HFFc6 (cell line): ENCODE measurements at regions not wholly inside any gene's neighbourhood (a gene's known extent, or its start where the extent isn't known, plus 50 kb on each side); places are given as distances from the start of the nearest gene placed in this dataset.

Source experiments
- DNase-seq: peaks from one replicate; pipeline ENCODE4 v3.0.0-alpha.2; 2018
- H3K27ac Mint-ChIP-seq: 2 replicates; pipeline ENCODE4 v1.8.0; 2020; ENCODE audit warnings: mild to moderate bottlenecking, mixed read lengths
- H3K27me3 Mint-ChIP-seq: 2 replicates; pipeline ENCODE4 v1.8.0; 2021; ENCODE audit warnings: mild to moderate bottlenecking, moderate library complexity, mixed read lengths; ENCODE audit not compliant: insufficient read depth
- H3K36me3 Mint-ChIP-seq: 2 replicates; pipeline ENCODE4 v1.8.0; 2021; ENCODE audit warnings: low read depth, mixed read lengths
- H3K4me1 Mint-ChIP-seq: 2 replicates; pipeline ENCODE4 v1.8.0; 2020; ENCODE audit warnings: low read depth, mixed read lengths
- H3K4me3 Mint-ChIP-seq: 2 replicates; pipeline ENCODE4 v1.8.0; 2020; ENCODE audit warnings: mild to moderate bottlenecking, moderate library complexity, mixed read lengths
- H3K9me3 Mint-ChIP-seq: 2 replicates; pipeline ENCODE4 v1.8.0; 2020; ENCODE audit warnings: mild to moderate bottlenecking, mixed read lengths
- TF ChIP-seq, protein P1 (sequence below): fragments of 200-600 bp; sonication (generic); IDR thresholded peaks from 2 replicates; pipeline ENCODE4 v1.5.0; 2021; ENCODE audit warnings: antibody characterized with exemption, mild to moderate bottlenecking

DNA sequence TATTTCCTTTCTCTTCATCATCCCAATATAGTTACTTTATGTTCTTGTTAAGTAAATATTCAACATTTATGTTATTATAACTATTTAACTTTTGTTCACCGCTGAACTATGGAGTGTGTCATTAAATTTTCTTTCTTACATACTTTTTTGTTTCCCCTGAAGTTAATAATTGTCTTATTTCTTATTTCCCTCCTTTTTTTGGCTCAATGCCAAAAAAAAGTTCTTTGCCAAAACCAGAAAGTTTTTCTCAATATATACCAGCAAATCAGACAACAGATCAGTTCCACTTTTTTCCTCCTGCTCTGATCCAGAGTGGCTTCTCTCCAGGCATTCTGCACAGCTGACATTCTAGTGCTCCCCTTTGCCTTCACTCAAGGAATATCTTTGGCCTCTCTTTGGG is 187.0 kb upstream of the PPARGC1A start:
- no peaks in the 10 kb centered on the region for H3K36me3 Mint-ChIP-seq
- no peaks in the 10 kb centered on the region for H3K4me1 Mint-ChIP-seq
- no peak overlapping the region for H3K27ac Mint-ChIP-seq
- H3K4me3 Mint-ChIP-seq, result no peak overlapping the region
- peaks cover 5% of the 10 kb centered on the region for H3K27me3 Mint-ChIP-seq
- H3K9me3 Mint-ChIP-seq, result no peaks in the 10 kb centered on the region; the same call in 1 of the 2 replicates
- no peak for DNase-seq
- TF ChIP-seq, protein P1, sequence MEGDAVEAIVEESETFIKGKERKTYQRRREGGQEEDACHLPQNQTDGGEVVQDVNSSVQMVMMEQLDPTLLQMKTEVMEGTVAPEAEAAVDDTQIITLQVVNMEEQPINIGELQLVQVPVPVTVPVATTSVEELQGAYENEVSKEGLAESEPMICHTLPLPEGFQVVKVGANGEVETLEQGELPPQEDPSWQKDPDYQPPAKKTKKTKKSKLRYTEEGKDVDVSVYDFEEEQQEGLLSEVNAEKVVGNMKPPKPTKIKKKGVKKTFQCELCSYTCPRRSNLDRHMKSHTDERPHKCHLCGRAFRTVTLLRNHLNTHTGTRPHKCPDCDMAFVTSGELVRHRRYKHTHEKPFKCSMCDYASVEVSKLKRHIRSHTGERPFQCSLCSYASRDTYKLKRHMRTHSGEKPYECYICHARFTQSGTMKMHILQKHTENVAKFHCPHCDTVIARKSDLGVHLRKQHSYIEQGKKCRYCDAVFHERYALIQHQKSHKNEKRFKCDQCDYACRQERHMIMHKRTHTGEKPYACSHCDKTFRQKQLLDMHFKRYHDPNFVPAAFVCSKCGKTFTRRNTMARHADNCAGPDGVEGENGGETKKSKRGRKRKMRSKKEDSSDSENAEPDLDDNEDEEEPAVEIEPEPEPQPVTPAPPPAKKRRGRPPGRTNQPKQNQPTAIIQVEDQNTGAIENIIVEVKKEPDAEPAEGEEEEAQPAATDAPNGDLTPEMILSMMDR, result no peak

DNA sequence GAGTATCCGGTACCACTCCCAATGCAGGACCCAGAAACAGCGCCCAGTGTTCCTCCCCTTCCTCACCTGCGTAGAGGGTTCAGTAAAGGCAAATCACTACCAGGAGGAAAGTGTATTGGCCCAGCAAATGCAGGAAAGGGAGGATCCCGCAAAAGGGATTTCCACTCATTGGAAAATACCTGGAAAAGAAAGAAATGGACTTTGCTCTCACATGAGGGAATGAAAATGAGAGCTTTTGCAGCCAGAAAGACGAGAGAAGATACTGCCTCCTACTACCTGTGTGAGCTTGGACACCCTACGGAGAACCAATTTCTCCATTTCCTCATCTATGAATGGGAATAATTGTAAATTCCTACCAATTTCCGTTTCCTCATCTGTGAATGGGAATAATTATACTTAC is 184.1 kb upstream of the PPARGC1A start:
- Mint-ChIP-seq H3K27ac (no peak overlapping the region), H3K4me3 (no peak overlapping the region), H3K36me3 (no peaks in the 10 kb centered on the region), H3K9me3 (no peaks in the 10 kb centered on the region; the same call in 1 of the 2 replicates), H3K4me1 (peaks cover 22% of the 10 kb centered on the region), H3K27me3 (peaks cover 5% of the 10 kb centered on the region)
- TF ChIP-seq, protein P1, result no peak
- DNase-seq, result no peak

DNA sequence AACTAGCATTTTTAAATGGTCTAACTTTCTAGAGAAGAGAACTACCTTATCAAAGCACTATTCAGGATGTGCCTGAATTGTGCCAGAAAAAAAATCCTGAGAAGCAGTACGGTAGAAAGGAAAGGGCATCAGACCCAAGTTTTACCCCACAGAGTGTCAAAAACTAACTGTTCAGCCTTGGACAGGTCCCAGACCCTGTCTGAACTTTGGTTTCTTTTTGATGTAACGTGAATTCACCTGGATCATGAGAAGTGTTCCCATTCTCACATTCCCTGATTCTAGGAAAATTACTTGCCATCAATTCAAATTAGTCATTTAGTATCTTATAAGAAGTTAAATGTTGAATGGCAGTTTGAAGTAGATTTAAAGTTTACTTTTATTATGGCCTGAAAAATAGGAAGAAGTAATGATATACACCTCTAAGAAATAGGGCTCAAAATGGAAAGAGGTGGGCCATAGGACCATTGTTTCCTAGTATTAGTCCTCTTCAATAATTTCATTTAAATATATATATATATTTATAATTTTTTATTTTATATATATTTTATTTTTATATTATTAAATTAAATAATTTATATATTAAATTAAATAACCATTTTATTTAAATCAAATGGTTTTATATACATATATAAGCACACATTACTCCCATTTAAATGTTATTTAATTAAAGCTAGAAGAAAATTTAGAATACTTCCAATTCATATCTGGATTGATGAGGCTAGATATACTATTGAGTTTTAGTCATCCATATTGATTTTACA is 181.9 kb upstream of the PPARGC1A start:
- TF ChIP-seq, protein P1, result no peak
- Mint-ChIP-seq H3K4me1 (peaks cover 42% of the 10 kb centered on the region), H3K36me3 (no peaks in the 10 kb centered on the region), H3K4me3 (no peak overlapping the region), H3K9me3 (no peaks in the 10 kb centered on the region; the same call in 1 of the 2 replicates), H3K27ac (no peak overlapping the region), H3K27me3 (peaks cover 5% of the 10 kb centered on the region)
- no peak for DNase-seq

DNA sequence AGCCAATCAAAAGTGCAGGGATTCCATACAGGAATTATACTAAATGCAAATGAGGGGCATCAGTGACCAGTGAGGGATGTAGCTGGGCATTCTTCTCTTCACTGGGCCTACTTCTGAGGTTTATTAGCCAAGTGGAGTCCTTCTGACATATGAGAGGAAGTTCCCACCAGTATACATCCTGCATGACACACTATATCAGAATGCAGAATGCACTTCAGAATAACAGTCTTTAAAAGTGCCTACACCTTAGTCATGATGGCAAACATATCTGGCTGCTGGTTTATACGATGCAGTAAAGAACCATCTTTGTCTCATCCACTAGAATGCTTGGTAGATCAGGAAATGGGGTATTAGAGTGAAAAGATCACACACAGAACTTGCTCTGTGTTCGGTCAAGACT is 180.3 kb upstream of the PPARGC1A start:
- Mint-ChIP-seq H3K4me3 (peak overlapping the region; percentile 18; the same call in 1 of the 2 replicates), H3K9me3 (no peaks in the 10 kb centered on the region), H3K36me3 (no peaks in the 10 kb centered on the region), H3K4me1 (peaks cover 42% of the 10 kb centered on the region), H3K27me3 (peaks cover 2% of the 10 kb centered on the region; the same call in 1 of the 2 replicates), H3K27ac (peak overlapping the region; percentile 78)
- peak; percentile 79 for DNase-seq
- TF ChIP-seq, protein P1, result no peak

DNA sequence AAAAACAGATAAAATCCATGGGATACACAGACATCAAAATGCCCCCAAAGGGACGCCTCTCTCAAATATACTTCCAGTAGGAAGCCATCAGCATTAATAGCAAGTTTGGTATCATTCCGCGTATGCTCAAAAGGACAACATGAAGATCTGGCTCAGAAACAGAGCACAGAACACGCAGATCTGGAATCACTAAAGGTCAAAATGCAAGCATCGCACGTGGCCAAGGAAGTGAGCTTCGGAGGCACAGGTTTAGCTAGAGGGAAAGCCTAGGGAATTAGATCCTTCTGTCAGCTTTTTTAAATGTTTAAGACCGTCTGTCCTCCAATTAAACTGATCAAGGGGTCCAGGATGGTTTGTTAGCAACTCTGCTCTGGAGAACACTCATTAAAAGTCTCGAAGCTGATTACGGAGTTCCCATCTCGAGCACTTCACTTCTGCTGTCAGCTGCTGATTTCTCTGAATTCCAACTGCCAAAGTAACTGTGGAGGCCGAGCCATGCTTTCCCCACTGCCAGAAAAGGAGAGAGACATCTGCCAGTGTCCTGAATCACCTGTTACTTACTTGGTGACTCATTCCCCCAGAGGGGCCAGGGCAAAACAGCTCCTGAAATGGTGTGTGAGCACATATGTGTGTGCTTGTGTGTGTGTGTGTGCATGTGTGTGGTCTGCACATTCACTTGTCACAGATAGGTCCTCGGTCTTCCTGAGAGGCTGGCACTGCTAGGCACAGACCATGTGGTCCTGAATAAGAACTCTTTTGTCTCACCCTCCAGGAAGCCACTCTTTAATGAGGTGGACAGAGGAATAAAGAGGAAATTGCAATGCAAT is 177.7 kb upstream of the PPARGC1A start:
- peak overlapping the region; percentile 57 for H3K27ac Mint-ChIP-seq

More for the DNA sequence above, 177.7 kb upstream of the PPARGC1A start:
- Mint-ChIP-seq H3K27me3 (peaks cover 7% of the 10 kb centered on the region; the same call in 1 of the 2 replicates), H3K36me3 (no peaks in the 10 kb centered on the region), H3K4me1 (peaks cover 42% of the 10 kb centered on the region), H3K9me3 (no peaks in the 10 kb centered on the region), H3K4me3 (peak overlapping the region; percentile 27; the same call in 1 of the 2 replicates)
- TF ChIP-seq, protein P1, result no peak
- DNase-seq, result peak; percentile 63
